GM19467 (cell line): ENCODE measurements at regions not wholly inside any gene's neighbourhood (a gene's known extent, or its start where the extent isn't known, plus 50 kb on each side); places are given as distances from the start of the nearest gene placed in this dataset.
"Not testable (repeated sequence)": the region's sequence is repeated elsewhere in the genome, so short reads cannot be mapped to it uniquely, and the experiment has no call there.

Experiments used
- ATAC-seq: cut with Tn5 transposase; IDR thresholded peaks from one replicate; pipeline ENCODE4 v1.9.1; 2021; ENCODE audit warnings: mild to moderate bottlenecking, moderate library complexity; ENCODE audit not compliant: unreplicated experiment

DNA sequence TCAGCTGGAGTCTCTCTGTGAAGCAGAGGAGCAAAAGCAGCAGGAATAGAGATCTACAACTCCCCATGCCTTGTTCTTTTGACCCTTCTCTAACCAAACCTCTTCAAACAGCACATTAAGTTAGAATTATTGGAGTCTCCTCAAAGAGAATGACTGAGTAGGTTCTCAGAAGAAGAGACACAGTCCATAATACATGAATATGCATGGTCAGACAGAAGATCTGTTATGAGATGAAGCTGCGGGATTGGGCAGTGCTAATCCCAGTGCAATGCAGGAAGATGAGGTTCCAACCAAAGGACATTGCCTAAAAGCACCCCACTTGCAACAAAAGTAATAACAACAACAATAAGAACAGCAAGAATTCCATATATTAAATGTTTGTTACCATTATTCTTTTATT lies 887.9 kb upstream of the TENM4 start:
- ATAC-seq, result no peak

DNA sequence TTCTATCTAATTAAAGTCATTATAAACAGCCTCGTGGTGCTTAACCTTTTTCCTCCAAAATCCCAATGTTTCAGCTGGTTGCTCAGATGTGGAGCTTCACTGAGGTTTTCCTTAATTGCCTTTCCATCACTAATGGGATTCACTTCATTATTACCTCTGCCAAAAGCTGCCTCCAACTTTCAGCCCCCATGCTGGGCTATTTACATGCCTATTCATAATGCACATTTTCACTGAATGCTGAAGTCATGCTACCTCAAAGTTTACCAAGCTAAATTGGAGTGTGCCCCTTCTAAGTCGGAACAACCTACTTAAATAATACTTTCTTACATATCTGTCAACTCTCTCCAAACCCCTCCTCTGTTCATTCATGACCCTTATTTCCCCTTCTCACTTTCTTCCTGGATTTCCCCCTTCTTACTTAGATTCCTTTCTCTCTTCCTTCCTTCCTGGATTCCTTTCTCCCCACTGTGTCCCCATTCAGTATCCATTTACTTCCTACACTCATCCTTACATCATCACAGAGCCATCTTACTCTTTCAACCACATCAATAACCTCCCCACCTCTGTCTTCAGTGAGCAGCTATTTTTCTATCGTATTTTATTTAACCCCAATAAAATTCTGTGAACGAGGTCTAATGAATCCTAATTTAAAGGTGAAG lies 887.3 kb upstream of the TENM4 start:
- no peak for ATAC-seq

DNA sequence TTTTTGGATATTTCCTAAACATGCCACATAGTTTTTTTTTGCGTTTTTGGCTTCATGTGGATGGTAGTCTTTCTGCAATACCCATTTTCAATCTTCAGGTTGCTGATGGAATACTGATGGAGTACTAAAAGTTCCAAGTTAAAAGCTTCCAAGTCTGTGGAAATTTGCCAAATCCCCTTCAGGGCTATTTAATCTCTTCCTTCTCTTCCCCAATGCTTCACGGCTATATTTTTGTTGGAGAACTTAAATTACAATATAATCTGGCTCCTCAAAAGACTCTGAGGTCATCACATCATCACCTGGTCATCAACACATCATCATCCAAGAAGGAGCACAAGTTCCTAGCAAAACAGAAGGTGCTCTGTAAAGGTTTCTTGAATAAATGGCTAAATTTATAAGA lies 881.0 kb upstream of the TENM4 start:
- ATAC-seq, result no peak

DNA sequence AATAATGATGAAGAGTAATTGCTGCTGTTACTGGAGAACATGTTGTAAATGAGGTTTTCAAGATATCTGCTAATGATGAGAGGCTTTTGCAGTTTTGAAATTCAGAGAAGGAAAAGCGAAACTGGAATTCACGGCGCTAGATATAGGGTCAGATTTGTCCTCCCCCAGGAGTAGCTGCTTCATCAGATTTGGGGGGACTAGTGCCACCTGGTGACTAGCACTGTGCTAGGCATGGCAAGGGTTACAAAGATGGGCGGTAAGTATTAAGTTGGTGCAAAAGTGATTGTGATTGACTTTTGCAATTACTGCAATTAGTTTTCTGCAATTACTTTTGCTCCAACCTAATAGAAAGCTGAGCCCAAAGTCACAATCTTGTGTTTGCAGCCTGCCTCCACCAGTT lies 879.9 kb upstream of the TENM4 start:
- ATAC-seq, result no peak

DNA sequence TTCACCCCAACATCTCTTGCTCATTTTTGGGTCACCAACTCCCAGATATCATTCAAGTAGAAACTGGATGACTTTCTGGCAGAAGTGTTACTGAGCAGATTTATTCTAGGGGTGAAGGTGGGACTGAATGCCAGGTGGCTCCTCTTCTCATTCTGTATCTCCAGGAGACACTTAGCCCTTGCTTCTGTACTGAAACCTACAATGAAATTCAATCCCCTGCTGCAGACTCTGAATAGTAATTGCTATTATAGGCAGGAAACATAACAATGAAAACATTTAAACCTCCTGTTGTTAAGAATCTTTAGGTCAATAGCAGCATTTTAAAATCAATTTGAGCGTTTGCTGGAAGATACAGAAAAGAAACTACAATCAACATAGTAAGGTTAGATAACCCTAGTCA lies 879.4 kb upstream of the TENM4 start:
- no peak for ATAC-seq

DNA sequence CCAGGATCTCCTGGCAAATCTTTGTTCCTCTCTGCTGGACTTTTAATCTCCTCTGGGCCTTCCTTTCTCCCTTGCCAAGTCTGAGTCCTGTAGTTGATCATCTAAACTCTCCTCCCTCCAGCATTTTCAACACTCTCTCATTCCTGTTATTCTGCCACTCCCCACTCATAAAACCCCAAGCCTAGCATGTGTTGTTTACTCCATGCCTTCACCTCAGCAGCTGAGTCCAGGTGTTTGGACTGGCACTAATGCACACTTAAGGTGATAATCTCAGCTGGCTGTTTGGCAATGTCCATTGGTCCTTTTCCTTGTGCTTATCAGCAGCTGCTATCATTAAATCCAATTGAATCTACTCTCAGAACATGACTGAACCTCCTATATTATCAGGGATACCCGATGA lies 876.8 kb upstream of the TENM4 start:
- ATAC-seq, result no peak

DNA sequence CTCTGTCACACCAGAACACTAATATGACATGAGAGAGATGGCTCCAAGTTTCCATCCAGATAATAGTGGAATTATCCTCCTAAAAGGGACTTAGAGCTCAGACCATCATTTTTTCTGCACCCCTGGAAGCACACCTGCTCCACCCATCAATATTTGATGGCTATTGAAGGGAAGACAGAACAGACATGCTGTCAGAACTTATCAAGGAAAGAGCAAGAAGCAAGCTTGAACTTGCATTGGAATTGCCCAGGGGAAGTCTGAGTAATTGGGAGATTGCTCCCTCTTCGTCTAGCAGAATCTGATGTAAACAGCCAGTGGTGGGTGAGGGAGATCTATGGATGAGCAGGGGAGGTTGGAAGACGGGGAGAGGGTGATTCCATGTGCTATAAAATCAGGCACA lies 874.4 kb upstream of the TENM4 start:
- ATAC-seq, result no peak

DNA sequence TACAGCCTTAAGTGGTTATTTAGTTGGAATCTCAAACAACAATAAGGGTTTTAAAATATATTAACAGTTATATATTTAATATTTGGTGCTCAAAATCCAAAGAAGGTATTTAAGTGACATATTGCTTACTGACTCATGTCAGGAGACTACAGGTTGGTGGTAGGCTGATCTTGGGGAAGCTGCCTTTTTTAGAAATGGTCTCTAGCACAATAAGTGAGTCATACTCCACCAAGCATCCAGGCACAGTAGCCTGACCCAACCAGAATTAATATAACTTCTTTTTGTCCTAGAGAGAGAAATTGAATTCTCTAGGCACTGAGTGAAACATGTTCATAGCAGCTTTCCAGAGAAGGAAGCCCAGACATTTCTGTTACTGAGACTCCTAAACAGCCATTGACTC lies 868.5 kb upstream of the TENM4 start:
- ATAC-seq, result no peak

DNA sequence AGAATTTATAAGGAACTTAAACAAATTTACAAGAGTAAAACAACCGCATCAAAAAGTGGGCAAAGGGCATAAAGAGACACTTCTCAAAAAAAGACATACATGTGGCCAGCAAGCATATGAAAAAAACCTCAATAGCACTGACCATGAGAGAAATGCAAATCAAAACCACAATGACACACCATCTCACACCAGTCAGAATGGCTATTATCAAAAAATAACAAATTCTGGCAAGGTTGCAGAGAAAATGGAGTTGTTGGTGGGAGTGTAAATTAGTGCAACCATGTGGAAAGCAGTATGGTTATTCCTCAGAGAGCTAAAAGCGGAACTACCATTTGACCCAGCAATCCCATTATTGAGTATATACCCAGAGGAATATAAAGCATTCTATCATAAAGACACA lies 866.8 kb upstream of the TENM4 start:
- ATAC-seq, result no peak

DNA sequence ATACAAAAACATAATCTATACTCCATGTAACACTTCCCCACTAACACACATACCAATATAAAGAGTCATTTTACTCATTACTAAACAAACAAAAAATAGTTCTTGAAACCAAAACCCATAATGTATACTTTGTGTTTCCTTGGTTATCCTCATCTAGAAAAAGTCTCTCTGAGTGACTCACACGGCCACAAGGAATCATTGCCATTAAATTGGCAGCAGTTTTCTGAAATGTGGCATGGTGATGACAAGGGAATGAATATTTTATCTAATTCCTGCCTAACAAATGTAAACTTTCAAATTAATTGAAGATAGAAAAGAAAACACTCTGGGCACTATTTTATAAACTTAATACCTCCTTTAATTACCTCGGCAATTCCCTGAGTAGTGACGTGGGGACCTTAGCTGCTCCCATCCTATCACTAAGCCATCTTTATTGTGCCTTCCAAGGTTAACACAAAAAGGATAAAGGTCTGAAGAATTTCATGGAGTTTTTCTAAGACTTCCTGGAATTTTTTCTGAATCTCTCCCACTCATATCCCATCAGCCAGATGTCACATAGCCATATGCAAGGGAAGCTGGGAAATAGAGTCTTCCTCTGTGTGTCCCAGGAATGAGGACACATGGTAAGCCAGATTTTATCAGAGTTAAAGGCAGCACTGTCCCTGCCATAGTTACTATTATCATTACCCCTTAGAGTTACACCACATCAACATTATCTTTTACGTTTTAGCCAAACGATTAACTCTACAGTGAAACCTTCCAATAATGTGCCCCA lies 857.2 kb upstream of the TENM4 start:
- no peak for ATAC-seq

DNA sequence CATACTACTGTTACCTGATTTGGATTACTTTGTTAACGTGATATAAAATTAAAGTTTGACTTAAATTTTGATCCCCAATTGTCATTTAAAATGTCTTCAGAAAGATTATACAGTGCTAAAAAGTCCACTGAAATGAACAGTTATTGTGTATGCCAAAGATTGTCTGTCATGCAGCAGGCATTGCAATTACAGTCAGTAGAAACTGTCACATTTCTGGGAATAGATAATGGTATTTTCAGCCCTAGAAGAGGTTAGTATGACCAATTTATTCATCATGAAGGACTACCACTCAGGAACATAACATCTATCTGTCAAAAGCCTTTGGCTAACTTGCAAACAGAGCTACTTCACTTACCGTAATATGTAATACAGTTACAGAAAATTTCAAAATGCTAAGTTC lies 852.5 kb upstream of the TENM4 start:
- no peak for ATAC-seq

DNA sequence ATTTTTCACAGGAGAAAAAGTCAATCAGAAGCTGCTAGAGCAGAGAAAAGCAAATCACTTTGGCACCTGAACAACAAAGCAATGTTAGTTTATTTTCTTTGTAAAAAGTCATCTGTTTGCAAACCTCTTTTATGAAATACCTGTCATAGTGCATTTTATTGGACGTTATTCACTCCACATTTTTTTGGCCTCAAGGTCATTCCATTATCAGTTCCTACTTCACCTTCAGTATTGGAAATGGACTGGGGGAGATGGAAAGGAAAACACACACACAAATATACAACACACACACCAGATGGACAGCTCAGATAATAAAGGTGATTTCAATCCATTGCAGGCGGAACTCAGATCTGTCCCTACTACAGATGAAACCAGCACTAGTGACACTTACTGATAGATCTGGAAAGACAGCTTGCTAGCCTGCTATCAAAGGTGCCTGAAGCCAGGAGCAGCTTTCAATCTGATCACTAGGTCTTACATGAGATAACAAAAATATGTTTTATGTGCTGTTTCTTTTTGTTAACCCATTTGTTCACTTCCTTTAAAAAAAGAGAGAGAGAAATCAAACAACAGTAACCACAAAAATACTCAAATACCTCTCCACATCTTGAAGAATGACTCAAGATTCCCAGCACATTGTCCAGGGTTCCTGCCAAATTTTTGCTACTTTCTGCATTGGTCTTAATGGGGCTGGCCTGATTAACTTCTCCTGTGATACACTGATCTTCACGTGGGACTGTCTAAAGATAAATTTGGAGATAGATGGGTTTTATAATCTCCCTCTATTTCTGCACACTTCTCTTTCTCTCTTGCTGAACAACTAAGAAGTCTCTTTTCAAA lies 844.3 kb upstream of the TENM4 start:
- ATAC-seq, result no peak

DNA sequence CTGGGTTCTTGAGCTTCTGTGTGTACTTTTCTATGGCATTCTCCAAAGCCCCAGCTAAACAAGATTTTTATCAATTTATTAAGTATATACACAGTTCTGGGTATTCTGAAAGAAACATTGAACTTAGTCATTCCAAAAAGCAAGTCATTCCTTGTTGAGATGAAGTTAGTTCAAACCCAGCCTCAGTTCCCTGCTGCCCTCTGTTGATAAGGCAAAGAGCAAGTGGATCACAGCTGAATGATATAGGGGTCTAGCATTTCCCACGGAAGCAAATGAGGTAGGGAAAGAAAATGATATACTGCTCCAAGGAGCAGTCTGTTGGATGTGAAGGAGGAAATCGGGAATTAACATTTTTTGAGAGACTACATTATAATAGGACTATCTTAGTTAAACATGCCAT lies 841.8 kb upstream of the TENM4 start:
- ATAC-seq, result no peak

DNA sequence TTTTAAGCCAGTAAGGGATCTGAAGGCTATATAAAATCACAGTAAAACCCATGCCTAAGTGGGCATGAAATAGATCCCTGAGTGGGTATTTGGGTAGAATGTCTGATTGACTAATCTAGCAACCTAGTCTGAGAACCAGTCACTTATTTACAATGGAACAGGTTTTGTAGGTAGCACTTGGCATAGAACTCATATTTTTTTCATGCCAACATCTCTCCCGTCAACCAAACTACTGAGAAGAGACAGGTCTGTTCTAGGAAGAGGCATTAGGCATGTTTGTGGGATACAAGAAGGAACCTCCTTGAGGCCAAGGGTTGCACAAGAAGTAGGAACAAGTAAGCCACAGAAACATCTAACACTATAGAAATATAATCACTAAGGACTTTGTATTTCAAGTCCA lies 840.4 kb upstream of the TENM4 start:
- no peak for ATAC-seq

DNA sequence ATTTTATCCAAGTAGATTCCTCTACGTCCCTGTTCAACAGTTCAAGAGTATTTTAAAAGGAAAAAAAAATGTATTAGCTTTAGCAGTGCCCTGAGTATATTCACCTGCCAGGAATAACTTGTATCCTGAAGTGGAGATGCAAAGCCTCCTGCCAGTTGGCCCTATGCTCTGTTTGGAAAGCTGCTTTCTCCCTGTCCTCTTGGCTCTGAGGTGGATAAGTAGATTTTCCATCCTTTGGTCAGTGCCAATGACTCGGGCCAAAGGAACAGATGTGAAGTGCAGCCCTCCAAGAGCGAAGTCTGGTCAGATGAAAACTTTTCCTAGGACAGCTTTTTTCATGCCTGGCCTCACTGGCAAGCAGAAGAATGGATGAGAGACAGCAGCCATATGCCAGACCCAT lies 839.9 kb upstream of the TENM4 start:
- ATAC-seq, result no peak

DNA sequence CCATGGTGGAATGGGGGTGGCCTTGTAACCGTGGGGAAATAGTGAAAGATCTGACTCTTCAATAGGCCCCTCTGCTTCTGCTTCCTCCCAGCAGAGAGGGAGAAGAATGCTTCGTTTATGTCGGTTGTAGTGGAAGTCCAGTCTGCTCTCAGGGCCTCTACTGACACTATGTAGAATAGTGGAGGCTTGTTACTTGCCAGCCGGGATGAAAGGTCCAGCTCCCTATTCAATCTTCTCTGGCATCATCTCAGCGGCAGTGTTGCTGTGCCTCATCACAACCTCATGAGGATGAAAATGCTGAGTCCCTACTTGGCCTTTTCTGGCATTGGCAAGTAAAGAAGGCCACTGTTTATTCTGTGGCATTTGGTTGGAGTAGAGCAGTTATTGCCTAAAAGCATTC lies 820.9 kb upstream of the TENM4 start:
- no peak for ATAC-seq

DNA sequence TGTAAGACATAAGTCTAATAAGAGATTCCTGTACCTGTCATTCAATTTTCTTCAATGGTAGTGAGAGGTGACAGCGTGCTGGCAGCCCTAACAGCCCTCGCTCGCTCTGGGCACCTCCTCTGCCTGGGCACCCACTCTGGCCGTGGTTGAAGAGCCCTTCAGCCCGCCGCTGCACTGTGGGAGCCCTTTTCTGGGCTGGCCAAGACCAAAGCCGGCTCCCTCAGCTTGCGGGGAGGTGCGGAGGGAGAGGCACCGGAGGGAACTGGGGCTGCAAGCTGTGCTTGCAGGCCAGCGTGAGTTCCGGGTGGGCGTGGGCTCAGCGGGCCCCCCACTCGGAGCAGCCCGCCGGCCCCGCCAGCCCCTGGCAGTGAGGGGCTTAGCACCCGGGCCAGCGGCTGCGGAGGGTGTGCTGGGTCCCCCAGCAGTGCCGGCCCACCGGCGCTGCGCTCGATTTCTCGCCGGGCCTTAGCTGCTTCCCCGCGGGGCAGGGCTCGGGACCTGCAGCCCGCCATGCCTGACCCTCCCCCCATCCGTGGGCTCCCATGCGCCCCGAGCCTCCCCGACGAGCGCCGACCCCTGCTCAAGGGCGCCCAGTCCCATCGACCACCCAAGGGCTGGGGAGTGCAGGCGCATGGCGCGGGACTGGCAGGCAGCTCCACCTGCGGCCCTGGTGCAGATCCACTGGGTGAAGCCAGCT lies 816.6 kb upstream of the TENM4 start:
- not testable (repeated sequence) for ATAC-seq

DNA sequence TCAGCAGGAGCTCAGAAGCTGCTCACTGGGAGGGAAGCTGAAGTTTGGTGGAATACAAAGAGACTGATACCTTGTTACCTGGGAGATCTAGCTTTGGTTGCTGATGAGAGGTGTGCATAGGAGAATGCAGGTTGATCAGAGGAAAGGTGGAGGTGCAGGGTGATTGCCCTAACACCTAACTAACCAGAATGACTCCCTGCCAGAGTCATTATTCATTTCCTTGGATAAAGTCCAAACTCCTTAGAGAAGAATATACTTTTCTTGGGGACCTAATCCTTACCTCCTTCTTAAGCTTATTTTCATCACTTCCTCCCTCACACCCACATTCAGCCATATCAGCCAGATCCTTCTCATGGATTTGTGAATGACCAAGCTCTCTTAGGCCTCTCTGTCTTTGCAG lies 814.2 kb upstream of the TENM4 start:
- ATAC-seq, result no peak

DNA sequence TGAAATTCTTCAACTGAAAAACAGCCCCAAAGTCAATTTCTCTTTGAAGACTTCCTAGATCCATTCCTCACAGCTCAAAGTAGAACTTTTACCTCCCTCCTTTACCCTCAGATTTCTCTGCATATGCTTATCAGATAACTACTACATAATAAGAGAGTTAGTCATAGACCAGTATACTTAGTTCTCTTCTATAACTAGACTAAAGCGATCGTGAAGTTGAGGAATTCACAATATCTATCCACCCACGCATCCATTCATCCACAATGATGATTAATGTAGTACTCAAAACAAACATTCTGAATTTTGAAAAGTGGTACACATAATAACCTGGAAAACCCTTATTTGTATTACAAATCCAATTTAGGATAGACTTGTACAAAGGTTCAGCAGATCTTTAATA lies 800.9 kb upstream of the TENM4 start:
- ATAC-seq, result no peak

DNA sequence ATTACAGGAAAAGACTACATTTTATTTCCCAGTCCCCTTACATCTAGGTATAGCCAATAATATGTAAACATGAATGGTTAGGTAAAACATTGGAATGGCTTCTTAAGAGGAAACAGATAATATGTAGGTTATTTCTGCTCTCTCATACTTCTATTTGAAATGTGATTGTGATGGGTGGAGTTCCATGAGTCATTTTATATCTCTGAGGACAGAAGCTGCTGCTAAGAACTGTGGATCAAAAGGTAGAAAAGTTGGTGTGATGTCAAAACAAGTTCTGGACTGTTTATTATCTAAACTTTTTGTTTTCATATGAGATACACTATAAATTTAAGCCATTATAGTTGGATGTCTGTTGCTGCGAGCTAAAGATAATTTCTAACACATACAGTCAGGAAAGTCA lies 799.4 kb upstream of the TENM4 start:
- ATAC-seq, result no peak

DNA sequence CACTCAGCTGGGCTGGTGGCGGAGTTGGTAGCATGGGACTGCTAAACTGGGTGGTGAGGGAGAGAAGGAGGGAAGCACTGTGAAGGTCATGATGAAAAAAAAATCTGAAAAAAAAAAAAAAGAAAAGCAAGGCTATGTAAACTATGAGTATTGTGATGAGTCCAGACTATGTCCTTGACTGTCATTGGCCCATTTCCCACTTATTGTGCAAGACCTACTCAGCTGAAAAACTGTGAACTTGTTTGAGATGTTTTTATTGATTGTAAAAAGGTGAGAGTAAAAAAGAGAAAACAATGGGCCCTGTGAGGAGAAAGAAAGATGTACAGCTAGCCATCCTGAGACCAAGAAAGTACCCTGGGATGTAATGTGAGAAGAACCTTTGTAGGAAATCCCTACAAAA lies 798.4 kb upstream of the TENM4 start:
- no peak for ATAC-seq
